ENCODE measurements at regions not wholly inside any gene's neighbourhood (a gene's known extent, or its start where the extent isn't known, plus 50 kb on each side); places are given as distances from the start of the nearest gene placed in this dataset.
A peak's percentile ranks its signal among the peaks of the same experiment; 100 is the strongest.

- H3K27ac ChIP-seq: no peak overlapping the region
- H3K9me3 ChIP-seq (ENCODE audit: control insufficient read depth, low read length): no peaks in the 10 kb centered on the region
- H3K36me3 ChIP-seq (ENCODE audit: control insufficient read depth, insufficient read depth, low read length): no peaks in the 10 kb centered on the region
- H3K4me3 ChIP-seq (ENCODE audit: low read depth, low read length): no peak overlapping the region
- H3K4me2 ChIP-seq (ENCODE audit: low read length): no peak overlapping the region
- no peaks in the 10 kb centered on the region for H3K79me2 ChIP-seq
- TF ChIP-seq, protein P1, sequence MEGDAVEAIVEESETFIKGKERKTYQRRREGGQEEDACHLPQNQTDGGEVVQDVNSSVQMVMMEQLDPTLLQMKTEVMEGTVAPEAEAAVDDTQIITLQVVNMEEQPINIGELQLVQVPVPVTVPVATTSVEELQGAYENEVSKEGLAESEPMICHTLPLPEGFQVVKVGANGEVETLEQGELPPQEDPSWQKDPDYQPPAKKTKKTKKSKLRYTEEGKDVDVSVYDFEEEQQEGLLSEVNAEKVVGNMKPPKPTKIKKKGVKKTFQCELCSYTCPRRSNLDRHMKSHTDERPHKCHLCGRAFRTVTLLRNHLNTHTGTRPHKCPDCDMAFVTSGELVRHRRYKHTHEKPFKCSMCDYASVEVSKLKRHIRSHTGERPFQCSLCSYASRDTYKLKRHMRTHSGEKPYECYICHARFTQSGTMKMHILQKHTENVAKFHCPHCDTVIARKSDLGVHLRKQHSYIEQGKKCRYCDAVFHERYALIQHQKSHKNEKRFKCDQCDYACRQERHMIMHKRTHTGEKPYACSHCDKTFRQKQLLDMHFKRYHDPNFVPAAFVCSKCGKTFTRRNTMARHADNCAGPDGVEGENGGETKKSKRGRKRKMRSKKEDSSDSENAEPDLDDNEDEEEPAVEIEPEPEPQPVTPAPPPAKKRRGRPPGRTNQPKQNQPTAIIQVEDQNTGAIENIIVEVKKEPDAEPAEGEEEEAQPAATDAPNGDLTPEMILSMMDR (IDR thresholded peaks at IDR 0.05): no peak
- no peak overlapping the region for H3K9ac ChIP-seq
- peaks cover 15% of the 10 kb centered on the region for H3K4me1 ChIP-seq
- peak overlapping the region; percentile 36 for H2AFZ ChIP-seq
- no peaks in the 10 kb centered on the region for H3K27me3 ChIP-seq (ENCODE audit: control insufficient read depth, insufficient read depth, low read length)
Observed at GRCh38 chr12:105562199-105562971, 231.9 kb downstream of the C12orf75 start.

DNA sequence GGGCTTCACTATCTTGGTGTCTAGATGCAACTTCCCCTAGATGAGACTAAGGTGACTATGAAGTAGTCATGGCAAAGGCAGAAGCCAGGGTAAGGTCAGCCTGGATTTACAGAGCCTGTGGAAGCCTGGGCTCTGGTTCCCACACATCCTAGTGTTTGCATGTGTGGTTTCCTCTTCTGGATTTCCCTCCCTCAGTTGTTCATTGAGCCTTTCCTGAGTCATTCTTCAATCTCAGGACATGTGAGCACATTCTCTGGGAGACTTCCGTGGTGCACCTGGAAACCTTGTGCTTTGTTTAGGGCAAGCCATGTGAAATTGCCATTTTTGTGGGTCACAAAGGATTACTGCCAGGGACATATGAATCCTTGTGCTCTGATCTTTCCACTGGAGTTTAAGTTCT is 236.6 kb downstream of the C12orf75 start:
- no peak overlapping the region for H3K9ac ChIP-seq
- no peak overlapping the region for H3K4me2 ChIP-seq (ENCODE audit: low read length)
- no peaks in the 10 kb centered on the region for H3K79me2 ChIP-seq
- H3K4me3 ChIP-seq (ENCODE audit: low read depth, low read length): no peak overlapping the region
- H3K9me3 ChIP-seq (ENCODE audit: control insufficient read depth, low read length): no peaks in the 10 kb centered on the region
- TF ChIP-seq, protein P1 (IDR thresholded peaks at IDR 0.05): no peak
- H2AFZ ChIP-seq: no peak overlapping the region
- no peaks in the 10 kb centered on the region for H3K36me3 ChIP-seq (ENCODE audit: control insufficient read depth, insufficient read depth, low read length)
- H3K4me1 ChIP-seq: peaks cover 4% of the 10 kb centered on the region
- H3K27me3 ChIP-seq (ENCODE audit: control insufficient read depth, insufficient read depth, low read length): no peaks in the 10 kb centered on the region
- H3K27ac ChIP-seq: no peak overlapping the region

GRCh38 chr12:105569886-105570285 is 239.4 kb downstream of the C12orf75 start:
- H3K79me2 ChIP-seq: no peaks in the 10 kb centered on the region
- no peaks in the 10 kb centered on the region for H3K27me3 ChIP-seq (ENCODE audit: control insufficient read depth, insufficient read depth, low read length)
- H3K27ac ChIP-seq: no peak overlapping the region
- H3K36me3 ChIP-seq (ENCODE audit: control insufficient read depth, insufficient read depth, low read length): no peaks in the 10 kb centered on the region
- H3K4me2 ChIP-seq (ENCODE audit: low read length): no peak overlapping the region
- H3K9ac ChIP-seq: no peak overlapping the region
- TF ChIP-seq, protein P1 (IDR thresholded peaks at IDR 0.05): no peak
- H2AFZ ChIP-seq: no peak overlapping the region
- H3K9me3 ChIP-seq (ENCODE audit: control insufficient read depth, low read length): no peaks in the 10 kb centered on the region
- peaks cover 8% of the 10 kb centered on the region for H3K4me1 ChIP-seq
- no peak overlapping the region for H3K4me3 ChIP-seq (ENCODE audit: low read depth, low read length)

- Histone ChIP-seq H2AFZ (no peak overlapping the region), H3K27me3 (ENCODE audit: control insufficient read depth, insufficient read depth, low read length) (no peaks in the 10 kb centered on the region), H3K4me3 (ENCODE audit: low read depth, low read length) (no peak overlapping the region), H3K4me2 (ENCODE audit: low read length) (no peak overlapping the region), H3K27ac (no peak overlapping the region), H3K36me3 (ENCODE audit: control insufficient read depth, insufficient read depth, low read length) (no peaks in the 10 kb centered on the region), H3K9me3 (ENCODE audit: control insufficient read depth, low read length) (no peaks in the 10 kb centered on the region), H3K9ac (no peak overlapping the region), H3K79me2 (no peaks in the 10 kb centered on the region), H3K4me1 (peaks cover 8% of the 10 kb centered on the region)
- TF ChIP-seq, protein P1 (IDR thresholded peaks at IDR 0.05): no peak
Observed at GRCh38 chr12:105570944-105571343, 240.5 kb downstream of the C12orf75 start.

DNA sequence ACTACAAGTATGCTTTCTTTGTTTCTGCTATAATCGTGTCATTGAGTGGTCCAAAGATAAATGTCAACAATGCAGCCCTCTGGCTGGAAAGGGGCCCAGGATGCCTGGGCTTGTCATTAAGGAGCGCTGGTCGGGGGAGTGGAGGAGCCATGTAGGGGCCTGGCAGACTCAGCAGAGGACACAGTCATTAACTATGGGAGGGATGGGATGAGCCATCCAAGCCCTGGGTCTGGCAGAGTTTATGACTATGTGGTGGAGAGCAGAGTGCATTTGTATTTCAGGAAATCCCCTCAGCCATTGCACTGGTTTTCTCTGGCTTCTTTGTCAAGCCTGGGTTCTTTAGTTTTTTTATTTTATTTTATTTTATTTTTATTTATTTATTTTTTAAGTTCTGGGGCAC is 243.1 kb downstream of the C12orf75 start:
- Histone ChIP-seq H3K9me3 (ENCODE audit: control insufficient read depth, low read length) (no peaks in the 10 kb centered on the region), H3K27ac (no peak overlapping the region), H3K4me2 (ENCODE audit: low read length) (no peak overlapping the region), H3K36me3 (ENCODE audit: control insufficient read depth, insufficient read depth, low read length) (no peaks in the 10 kb centered on the region), H3K4me3 (ENCODE audit: low read depth, low read length) (no peak overlapping the region), H2AFZ (no peak overlapping the region), H3K4me1 (peaks cover 8% of the 10 kb centered on the region), H3K27me3 (ENCODE audit: control insufficient read depth, insufficient read depth, low read length) (no peaks in the 10 kb centered on the region), H3K79me2 (no peaks in the 10 kb centered on the region), H3K9ac (no peak overlapping the region)
- TF ChIP-seq, protein P1 (IDR thresholded peaks at IDR 0.05): no peak
